DMS114 treated with DMSO at 0.1 percent for 48 hours (cell line): ENCODE measurements at regions not wholly inside any gene's neighbourhood (a gene's known extent, or its start where the extent isn't known, plus 50 kb on each side); places are given as distances from the start of the nearest gene placed in this dataset.

Experiments
- DNase-seq: peaks from one replicate; lab custom pipeline; 2025; ENCODE audit not compliant: unreplicated experiment; lab: John Stamatoyannopoulos, UW

DNA sequence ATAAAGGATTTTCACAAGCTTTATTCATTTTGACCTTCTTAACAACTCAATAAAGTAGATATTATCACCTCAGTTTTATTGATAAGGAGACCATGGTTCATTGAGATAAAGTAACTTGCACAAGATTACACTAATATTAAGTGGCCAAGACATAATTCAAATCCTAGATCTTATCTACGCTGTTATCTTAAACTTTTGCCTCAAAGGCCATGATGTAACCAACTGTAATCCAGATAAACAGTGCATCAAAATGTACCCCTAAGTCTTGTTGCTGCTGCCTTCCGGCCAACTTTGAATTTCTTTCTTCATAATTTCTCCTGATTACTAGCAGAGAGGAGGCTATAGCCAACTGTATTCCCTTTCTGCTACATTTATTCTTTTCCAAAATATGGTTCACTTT is 1094.8 kb upstream of the PIK3C3 start:
- DNase-seq, result no peak

DNA sequence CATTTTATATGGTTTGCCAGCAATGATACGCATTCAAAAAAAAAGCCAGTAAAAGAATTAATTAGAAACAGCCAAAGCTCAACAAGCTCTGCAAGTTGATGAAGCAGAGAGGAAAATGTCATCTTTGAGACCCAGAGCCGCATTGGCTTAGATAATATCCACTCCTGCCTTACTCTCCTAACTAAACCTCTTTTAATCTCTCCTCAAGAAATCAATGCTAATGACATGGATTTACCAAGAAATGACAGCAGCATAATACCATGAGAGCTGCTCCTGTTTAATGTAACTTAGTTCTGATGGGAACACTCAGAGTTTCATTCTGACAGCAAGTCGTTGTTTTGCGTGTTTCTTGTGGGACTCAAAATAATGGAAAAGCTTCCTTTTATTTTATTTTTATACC is 1099.4 kb upstream of the PIK3C3 start:
- DNase-seq, result no peak

DNA sequence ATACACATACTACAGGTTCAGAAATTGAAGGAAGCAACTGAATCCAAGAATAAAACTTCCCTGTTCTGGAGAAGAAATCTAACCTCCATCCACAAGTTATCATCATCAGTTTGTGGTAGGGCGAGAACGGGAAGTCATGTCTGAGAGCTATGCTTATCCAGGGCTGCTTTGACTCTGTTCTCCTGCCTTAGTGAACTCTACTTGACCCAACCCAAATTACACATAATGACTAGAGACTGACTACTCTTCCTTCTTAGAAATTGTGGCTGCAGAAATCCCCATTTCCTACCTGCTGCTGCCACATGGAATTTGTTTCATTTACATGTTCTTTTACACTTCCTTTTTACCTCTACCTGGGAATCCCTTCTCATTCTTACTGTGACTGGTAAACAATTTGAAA is 1102.6 kb upstream of the PIK3C3 start:
- DNase-seq, result no peak

DNA sequence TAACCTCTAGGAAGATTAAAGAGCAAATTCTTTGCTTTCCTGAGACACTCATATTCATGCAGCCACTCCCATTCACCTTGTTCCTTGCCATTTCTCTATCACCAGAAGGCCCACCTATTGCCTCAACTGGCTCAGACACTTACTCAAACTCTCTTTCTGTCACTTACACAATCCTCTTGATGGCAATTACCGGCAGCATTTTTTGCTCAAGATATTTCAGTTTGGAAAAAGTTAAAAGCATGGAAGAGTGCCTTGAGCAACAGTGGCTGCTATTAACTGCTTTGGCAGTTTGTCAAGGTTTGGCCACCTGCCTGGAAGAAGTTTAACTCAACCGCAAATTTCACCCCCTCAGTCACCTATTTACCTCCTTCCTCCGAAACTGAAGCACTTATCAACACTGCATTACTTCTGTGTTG is 1104.0 kb upstream of the PIK3C3 start:
- DNase-seq, result no peak

DNA sequence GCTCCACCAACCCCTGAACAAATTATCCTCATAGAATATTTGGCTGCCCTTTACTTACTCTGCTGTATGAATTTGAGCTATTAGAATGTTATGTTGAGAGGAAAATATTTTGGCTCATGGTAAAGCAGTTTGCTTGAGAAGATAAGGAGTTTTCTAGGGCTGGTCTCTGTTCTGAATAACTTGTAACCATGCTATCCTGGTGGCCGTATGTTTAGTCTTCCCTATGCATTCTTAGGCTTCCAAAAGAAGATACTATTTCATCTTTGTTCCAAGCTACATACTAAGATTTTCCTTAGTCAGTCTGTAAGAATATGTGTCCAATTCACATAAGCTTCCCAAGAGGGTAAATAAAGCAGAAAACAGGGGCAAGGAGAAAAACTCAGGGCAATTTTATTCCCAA is 1105.1 kb upstream of the PIK3C3 start:
- no peak for DNase-seq

DNA sequence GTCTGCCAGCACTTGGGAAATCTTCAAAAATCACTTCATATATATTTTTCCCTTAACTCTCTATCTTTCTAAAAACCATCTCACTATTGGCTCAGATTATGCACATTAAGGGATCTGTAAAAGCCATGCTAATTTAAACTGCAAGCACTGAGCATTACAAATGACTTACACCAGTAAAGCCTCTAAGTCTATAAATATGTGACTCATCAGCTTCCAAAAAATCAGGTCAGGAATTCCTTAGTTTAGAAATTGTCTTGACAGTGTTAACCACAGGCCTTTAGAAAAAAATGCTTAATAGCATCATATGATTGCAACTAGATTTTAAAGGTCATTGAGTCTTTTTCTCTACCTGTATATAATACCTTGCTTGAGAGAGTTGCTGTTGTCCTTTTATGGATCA is 1113.6 kb upstream of the PIK3C3 start:
- no peak for DNase-seq

DNA sequence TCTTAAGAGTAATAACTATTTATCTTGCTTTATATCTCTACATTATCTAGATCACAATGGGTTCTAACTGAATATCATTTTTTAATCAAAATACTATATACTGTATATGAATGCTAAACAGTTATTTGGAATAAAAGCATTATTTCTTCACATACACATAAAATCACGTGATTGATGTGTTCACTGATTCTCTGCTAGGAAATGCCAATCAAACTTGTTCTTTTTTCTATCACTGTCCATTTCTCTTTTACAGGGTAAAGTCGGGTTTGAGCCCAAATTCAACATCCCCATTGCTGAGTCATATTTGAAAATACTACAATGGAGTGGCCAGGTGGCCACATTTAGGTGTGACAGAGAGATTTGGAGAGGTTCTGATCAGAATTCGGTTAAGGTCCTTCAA is 1114.0 kb upstream of the PIK3C3 start:
- DNase-seq, result no peak

DNA sequence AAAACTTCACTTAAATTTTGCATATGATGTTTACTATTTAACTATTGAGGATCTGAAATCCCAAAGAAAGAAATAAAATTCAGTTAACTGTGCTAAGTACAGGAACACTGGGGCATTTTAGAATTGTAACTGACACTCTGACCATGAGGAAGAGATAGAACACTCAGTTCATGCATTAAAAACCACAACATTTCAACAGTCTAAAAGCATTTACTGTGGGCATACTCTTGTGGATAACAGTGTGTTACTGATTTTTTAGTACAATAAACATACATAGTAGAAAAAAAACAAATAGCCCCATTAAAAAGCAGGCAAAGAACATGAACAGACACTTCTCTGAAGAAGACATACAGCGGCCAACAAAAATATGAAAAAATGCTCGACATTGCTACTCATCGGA is 1122.7 kb upstream of the PIK3C3 start:
- no peak for DNase-seq

DNA sequence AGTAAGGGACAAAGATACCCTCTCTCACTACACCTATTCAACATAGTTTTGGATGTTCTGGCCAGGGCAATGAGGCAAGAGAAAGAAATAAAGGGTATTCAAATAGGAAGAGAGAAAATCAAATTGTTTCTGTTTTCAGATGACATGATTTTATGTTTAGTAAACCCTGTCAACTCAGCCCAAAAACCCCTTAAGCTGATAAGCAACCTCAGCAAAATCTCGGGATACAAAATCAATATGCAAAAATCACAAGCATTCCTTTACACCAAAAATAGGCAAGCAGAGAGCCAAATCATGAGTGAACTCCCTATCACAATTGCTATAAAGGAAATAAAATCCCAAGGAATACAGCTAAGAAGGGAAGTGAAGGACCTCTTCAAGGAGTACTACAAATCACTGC is 1130.7 kb upstream of the PIK3C3 start:
- no peak for DNase-seq

DNA sequence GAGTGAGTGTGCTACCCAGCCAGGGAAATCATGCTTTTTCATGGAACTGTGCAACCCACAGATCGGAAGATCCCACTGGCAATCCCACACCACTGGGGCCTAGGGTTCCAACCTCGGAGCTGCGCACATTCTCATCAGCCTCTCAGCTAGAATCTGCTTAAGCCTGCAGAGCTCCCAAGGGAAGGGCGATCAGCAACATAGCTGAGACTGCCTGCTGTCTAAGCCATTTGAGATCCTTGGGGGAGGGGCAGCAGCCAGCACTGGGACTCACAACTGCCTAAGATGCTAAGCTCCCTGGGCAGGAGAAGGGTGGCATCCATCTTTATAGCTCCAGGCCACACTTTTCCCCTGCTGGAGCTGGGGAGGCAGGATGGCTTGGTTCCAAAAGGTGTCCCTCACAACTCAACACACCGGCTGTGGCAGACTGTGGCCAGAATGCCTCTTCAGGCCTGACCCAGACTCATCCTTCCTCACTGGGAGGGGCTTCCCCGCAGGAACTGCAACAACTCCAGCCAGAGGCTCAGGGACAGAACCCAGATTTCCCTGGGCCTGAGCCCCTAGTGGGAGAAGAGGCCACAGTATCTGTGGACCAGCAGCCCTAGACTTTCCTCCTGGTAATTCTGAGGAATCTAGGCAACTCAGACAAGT is 1133.3 kb upstream of the PIK3C3 start:
- DNase-seq, result no peak

DNA sequence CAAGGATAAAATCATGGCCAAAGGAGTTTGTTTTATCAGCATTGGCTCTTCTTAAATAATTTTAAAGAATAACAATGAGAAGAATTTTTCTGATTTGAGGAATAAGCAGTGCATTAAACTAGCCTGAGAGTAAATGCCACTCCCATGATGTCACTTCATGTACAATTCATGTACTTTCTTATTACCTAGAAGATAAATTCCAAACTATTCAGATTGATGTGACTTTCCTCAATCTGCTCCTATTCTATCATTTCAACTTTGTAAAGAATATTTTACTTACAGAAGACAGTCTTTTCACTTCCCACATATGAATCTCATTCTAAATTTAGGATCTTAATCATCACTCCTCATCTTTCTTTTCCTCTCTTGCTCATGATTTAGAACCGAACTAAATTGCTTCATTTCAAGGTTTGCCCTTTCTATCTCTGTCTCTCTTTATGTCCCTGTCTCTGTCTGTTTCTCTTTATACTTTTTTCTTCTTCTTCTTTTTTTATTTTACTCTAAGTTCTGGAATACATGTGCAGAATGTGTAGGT is 1142.0 kb upstream of the PIK3C3 start:
- no peak for DNase-seq

DNA sequence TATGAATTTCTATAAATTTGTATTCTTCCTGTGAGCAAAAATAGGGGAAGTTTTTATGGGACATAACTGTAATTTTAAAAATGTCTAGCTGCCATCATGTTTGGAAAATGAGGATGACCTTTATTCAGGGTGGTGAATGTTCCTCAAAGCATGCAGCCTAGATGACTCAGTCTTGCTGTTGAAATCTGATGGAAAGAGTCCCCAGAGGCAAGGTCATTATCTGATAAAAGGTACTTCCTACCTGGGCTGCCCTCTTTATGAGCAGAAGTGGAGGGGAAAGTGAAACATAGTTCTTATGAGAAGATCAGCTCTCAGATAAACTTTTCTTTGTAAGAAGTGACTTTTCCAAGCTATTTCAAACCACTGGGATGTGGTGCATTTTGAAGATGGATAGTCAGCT is 1144.7 kb upstream of the PIK3C3 start:
- DNase-seq, result no peak

DNA sequence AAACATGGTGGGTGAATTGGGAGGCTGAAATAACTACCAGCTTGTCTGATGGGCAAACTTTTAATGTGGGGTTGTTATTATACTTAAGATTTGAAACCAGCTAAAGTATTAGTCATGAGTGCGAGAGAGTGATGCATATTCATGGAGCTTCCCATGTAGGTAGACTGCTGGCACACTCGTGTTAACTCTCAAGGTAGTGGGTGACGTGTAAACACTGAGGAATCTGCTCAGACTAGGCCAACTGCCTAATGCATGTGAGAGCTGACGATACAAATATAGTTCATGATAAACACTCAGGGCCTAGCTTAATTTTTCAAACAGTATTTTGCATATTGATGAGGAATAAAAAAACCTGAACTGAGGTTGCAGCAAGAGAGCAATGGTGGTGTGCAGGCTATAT is 1165.7 kb upstream of the PIK3C3 start:
- no peak for DNase-seq

DNA sequence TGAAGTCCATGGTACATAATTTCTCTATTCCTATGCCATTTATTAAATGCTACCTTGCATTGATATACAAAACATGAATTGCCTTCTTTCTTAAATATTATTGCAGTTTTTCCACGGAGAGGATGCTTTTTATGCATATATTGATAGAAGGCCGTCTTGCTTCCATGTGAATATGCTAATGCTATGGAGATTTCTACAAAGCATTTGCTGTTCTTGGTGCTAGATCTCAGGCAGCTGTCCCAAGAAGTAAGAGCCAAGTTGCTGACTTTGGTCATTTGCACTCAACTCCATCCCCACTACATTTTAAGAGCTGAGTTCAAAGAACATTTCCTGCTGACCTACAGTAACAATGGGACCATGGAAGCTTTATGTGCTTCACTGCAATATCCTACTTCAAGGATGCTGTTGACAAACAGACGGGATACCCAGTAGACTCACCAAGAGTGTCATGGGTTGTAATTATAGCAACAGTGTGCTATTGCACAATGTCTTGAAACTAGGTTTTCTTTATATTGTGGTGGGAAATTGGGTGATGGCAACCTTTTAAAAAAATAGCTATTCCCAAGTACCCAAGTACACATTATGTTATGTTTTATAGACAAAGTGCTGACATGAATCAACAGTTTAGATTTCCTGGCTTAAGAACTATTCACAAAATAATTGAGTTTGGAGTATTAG is 1172.4 kb upstream of the PIK3C3 start:
- DNase-seq, result no peak

DNA sequence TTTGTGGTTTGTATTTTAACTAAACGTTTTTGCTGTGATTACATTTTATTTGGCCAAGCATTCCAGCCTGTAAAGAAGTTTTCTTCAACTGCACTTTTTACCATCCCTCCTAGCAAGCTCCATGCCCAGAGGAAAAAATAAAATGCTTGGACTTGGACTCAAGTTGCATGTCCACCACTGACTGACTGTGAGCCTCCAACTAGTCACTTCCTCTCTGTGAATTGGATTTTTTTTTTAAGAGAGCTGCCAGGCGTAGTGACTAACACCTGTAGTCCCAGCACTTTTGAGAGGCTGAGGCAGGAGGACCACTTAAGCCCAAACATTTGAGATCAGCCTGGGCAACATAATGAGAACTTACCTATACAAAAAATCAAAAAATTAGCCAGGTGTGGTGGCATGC is 1185.2 kb upstream of the PIK3C3 start:
- DNase-seq, result no peak

DNA sequence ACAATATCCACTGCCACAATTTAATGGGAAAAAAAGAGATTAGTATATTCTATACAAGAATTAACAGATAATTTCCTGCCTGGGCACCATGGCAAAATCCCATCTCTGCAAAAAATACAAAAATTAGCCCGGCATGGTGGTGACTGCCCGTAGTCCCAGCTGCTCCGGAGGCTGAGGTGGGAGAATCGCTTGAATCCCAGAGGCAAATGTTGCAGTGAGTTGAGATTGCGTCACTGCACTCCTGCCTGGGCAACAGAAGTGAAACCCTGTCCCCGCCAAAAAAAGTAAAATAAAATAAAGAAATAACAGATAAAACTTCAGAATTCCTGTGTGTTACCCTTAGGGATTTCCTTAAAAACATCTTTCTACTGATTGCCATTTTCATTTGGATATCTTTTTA is 1194.8 kb upstream of the PIK3C3 start:
- DNase-seq, result no peak

DNA sequence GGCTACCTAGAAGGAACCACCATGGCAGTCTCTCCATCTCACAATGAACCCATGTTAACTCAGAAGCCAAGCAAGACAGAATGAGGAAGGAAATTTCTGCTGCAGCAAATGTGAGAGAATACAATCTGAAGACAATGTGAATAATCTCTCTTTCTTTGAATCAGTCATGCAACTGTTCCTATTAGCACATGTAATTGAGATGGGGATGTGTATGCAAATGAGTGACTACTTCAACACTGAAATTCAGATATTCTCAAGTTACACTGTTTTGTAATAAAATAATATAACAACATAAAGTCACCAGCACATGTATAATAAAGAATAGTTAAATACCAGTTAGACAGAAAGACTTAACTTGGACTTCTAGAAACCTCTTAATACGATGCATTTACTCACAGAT is 1200.6 kb upstream of the PIK3C3 start:
- DNase-seq, result no peak

DNA sequence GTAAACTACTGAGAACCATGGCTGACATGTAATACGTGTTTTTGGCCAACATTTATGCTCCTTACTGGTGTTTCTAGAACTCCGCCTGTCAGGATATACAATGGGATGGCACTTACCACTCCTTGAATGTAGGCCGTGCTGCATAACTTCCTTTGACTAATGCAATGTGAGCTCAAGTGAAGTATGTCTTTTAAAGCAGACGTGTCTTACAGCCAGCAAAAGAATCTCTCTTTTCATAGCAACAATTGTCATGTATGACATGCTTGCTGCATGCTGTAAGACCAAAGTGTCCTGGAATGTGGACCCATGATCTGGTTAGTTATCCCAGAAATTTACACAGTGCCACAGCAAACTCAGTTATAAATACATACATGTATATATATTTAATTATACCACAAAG is 1202.7 kb upstream of the PIK3C3 start:
- no peak for DNase-seq

DNA sequence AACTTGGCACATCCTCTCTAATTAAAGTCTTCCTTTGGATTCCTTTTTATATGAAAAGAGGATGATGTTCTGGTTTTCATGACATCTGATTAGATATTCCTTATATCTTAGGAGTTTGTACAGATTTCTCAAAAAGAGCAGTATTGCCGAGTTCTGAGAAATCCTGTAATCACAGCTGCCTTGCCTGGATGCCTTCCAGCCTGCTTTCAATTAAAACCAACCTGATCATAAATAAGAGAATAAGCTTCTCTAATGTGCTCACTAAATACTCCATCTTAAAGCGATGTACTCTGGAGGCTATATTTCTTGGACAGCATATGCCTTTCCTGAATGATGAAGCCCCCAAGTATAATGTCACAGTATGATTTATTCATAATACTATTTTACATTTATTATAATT is 1203.8 kb upstream of the PIK3C3 start:
- DNase-seq, result no peak

DNA sequence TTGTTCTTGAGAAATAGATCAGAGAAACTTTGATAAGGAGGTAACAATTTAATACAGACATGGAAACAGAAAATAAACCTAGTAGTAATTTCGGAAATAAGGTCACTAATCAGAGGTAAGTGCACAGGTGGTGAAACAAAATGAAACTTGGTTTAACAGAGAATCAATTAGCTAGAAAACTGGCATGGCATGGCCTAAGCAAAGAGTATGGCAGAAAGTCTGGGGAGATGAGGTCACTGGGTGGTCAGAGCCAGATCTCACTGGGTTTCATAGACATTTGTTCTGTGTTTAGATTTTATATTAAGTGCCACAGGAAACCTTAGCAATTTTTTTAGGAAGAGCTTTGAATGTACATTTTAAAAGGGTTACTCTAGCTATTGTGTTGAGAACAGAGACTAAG is 1216.0 kb upstream of the PIK3C3 start:
- no peak for DNase-seq

DNA sequence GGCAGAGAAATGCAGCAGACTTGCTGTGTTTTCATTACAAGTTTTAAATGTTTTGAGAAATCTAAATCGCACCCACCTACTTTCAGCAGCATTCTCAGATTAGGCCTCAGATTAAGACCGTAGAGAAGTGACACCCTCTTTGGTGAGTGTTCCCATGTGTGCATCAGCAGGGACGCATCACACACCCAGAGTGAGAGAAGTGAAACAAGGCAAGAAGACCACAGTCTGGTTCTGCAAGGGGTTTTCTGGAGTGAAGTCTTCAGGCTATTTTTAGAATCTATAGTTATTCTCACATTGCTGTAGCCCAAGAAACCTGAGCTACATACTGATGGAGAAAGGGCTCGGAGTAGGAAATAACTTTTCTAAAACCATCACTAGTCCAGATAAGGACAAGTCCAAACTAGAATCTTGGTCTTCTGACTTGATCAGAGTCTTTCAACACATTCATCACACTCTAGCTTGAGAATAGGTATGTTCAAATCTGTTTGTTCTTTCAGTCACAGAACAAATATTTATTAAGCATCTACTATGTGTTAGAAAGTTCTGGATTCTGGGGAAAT is 1216.6 kb upstream of the PIK3C3 start:
- no peak for DNase-seq

DNA sequence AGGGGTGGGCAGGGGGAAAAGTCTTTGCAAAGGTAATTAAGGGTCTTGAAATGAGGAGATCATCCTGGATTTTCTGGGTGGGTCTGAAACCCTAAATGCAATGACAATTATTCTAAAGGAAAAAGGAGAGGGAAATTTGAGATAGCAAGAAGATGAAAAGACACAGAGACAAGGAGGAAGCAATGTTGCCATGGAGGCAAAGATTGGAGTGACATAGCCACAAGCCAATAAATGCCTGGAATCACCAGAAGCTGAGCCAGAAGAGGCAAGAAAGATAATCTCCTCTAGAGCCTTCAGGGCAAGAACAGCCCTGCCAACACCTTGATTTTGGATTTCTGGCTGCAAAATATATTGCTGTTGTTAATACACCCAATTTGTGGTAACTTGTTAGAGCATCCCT is 1246.3 kb upstream of the PIK3C3 start:
- no peak for DNase-seq

DNA sequence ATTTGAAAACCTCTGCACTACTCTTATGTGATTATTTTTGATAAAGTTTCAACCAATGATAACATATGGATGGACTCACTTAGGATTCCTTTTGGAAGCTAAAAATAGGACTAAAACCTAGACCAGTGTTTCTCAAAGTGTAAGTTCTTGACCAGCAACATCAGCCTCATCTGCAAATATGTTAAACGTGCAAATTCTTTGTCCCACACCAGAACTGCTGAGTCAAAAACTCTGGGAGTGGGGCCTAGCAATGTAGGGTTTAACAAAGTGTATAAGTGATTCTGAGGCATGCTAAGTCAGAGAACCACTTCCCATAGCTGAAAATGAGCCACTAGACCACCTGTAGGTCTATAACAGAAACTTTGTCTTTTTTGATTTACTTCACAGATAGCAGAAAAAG is 1247.2 kb upstream of the PIK3C3 start:
- no peak for DNase-seq
